SJCRH30 (cell line): ENCODE measurements at regions not wholly inside any gene's neighbourhood (a gene's known extent, or its start where the extent isn't known, plus 50 kb on each side); places are given as distances from the start of the nearest gene placed in this dataset.
"Not testable (repeated sequence)": the region's sequence is repeated elsewhere in the genome, so short reads cannot be mapped to it uniquely, and the experiment has no call there.

Experiments
- DNase-seq, 2 experiments: peaks; one replicate each; pipeline ENCODE4 v3.0.0-alpha.2; 2015 to 2020
- H3K27ac ChIP-seq: fragments of 250-450 bp; sonication (Bioruptor Pico); 2 replicates; pipeline ENCODE4 v1.5.1; 2020; ENCODE audit warnings: mild to moderate bottlenecking, moderate library complexity
- H3K27me3 ChIP-seq: fragments of 250-450 bp; sonication (Bioruptor Pico); 2 replicates; pipeline ENCODE4 v1.5.1; 2020; ENCODE audit warnings: mild to moderate bottlenecking, moderate library complexity
- H3K36me3 ChIP-seq: fragments of 250-450 bp; sonication (Bioruptor Pico); 2 replicates; pipeline ENCODE4 v1.5.1; 2020; ENCODE audit warnings: mild to moderate bottlenecking, moderate library complexity
- H3K4me1 ChIP-seq: fragments of 250-450 bp; sonication (Bioruptor Pico); 2 replicates; pipeline ENCODE4 v1.5.1; 2020; ENCODE audit warnings: mild to moderate bottlenecking, moderate library complexity
- H3K4me3 ChIP-seq: fragments of 250-450 bp; sonication (Bioruptor Pico); 2 replicates; pipeline ENCODE4 v1.5.1; 2020; ENCODE audit warnings: mild to moderate bottlenecking, moderate library complexity
- H3K9me3 ChIP-seq: fragments of 250-450 bp; sonication (Bioruptor Pico); replicated peaks from 2 replicates; pipeline ENCODE4 v1.5.1; 2020; ENCODE audit warnings: mild to moderate bottlenecking, moderate library complexity

DNA sequence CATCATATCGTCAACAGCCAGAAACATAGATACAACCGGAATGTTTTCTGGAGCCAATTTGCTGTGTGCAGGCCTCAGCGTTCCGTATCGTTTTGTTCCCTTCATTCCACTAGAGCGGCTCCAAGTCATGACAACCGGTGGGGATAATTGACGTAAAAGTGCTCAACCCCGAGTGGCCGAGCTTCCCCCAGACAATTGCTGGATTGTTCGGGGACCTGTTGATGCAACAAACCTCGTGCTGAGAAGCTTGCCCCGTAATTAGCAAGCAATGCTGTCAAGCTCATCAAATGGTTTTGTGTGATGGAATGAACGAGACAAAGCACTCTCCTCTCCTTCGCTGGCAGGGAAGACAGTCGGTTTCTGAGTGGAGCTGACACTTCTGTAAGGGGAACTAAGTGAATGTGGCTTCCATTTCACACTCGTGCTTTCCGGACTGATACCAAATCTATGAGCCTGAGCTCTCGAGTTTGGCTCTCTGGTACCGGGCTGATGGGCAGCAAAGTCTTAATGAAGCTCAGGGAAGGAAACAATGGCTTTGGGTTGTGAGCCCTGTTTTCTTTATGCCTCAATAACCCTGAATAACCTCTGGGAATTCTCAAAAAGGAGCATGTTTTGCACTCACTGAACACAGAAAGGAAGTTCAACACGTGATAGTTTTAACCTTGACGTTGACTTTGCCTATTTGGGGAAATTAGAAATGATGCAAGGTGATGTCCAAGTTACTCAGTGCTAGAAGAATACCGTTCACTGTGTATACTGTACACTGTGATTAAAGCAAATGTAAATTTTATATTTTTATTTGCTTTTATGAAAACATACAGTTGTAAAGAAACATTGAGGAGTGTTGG, 220.5 kb downstream of the BAMBI start:
- no peak overlapping the region for H3K4me3 ChIP-seq
- no peak overlapping the region for H3K27ac ChIP-seq
- H3K4me1 ChIP-seq: no peaks in the 10 kb centered on the region
- DNase-seq: no peak
- no peaks in the 10 kb centered on the region for H3K36me3 ChIP-seq
- no peaks in the 10 kb centered on the region for H3K9me3 ChIP-seq
- no peaks in the 10 kb centered on the region for H3K27me3 ChIP-seq

DNA sequence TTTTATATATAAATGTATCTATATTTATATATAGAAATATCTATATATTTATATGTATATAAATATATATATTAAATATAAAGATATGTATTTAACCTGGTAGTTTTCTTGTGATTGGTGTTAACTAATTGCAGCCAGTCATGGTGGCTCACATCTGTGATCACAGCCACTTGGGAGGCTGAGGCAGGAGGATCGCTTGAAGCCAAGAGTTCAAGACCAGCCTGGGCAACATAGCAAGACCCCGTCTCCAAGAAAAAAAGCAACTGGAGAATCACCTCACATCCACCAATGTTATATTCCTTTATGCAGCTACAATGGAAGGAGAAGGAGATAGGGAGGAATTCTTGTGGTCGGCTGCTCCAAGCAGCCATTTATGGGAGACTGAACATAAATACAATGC, 224.9 kb downstream of the BAMBI start:
- Histone ChIP-seq H3K4me1 (no peaks in the 10 kb centered on the region), H3K27ac (no peak overlapping the region), H3K4me3 (no peak overlapping the region), H3K27me3 (no peaks in the 10 kb centered on the region; the same call in none of the 2 replicates), H3K36me3 (no peaks in the 10 kb centered on the region), H3K9me3 (no peaks in the 10 kb centered on the region)
- DNase-seq: no peak

DNA sequence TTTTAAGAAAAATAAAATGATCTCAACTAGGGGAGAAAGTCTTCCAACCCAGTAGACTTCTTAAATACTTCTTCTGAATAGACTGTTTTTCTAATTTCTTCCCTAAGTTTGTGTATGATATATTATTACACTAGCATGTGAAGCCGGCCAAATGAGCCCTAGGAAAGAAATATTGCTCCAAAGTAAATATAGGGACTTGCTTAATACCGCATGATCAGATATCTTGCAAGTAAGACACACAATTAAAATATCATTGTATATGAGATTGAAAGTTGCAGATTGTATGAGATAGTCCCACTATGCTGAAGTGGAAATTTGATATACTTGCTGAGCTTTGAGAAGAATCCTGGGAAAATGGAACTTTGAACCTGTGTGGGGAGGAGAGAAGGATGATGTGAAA, 225.7 kb downstream of the BAMBI start:
- DNase-seq: no peak
- Histone ChIP-seq H3K4me3 (no peak overlapping the region), H3K36me3 (no peaks in the 10 kb centered on the region), H3K9me3 (no peaks in the 10 kb centered on the region), H3K27me3 (no peaks in the 10 kb centered on the region; the same call in none of the 2 replicates), H3K4me1 (no peaks in the 10 kb centered on the region), H3K27ac (no peak overlapping the region)

DNA sequence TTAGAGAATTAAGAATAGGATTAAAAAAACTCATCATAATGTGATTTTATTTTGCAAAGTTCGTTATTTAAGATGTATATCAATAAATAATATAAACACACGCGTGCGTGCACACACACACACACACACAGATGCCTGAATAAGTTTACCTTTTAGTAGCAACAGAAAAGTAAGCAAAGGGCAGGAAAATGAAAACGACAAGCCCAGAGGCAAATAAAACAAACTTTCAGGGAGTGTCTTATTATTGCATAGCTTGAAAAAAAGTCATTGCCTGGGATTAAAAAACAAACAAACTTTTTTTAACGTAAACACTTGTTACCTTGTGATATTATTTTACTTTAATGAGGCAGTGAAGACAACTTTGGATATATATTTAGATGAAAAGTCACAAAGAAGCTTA, 226.4 kb downstream of the BAMBI start:
- H3K9me3 ChIP-seq: no peaks in the 10 kb centered on the region
- H3K27me3 ChIP-seq: no peaks in the 10 kb centered on the region; the same call in none of the 2 replicates
- DNase-seq: no peak
- H3K4me3 ChIP-seq: no peak overlapping the region
- H3K36me3 ChIP-seq: no peaks in the 10 kb centered on the region
- no peak overlapping the region for H3K27ac ChIP-seq
- H3K4me1 ChIP-seq: no peaks in the 10 kb centered on the region

DNA sequence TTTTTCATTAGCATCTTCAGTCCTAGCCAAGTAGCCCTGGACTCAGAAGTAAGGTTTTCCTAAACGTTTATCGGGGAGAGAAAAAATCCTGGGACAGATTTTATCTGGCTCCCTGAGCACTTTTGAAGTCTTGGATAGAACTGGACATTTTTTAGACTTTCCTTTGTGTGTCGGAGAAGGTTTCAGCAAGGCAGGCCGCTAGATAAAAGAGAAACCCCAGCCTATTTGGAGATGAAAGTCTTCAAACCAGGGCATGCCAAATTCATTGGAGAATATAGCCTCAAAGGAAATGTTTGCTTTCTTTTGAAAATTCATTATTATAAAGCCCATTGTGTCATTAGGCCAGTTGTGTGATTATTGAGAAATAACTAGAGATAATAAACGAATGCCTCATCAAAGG, 228.1 kb downstream of the BAMBI start:
- H3K36me3 ChIP-seq: no peaks in the 10 kb centered on the region
- no peak for DNase-seq
- no peak overlapping the region for H3K4me3 ChIP-seq
- H3K4me1 ChIP-seq: no peaks in the 10 kb centered on the region
- H3K27me3 ChIP-seq: no peaks in the 10 kb centered on the region; the same call in none of the 2 replicates
- H3K27ac ChIP-seq: no peak overlapping the region
- H3K9me3 ChIP-seq: no peaks in the 10 kb centered on the region

DNA sequence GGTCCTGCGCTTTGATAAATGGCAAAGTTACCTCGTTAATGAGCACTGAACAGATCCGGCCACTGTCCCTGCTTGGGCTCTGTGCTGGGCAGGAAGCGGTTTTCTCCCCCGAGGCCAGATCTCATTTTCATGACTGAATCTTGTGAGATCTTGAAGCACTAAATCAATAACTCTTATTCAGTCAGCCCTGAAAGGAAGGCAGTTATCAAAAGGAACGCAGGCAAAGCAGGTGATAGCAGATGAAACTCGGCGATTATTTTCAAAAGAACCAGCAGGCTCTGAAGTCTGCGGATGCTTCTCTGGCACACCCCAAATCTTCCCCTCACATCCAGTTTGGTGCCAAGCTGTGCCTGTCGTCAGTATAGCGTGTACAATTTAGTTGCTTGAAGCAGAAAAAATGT, 228.7 kb downstream of the BAMBI start:
- no peak overlapping the region for H3K27ac ChIP-seq
- H3K4me3 ChIP-seq: no peak overlapping the region
- no peaks in the 10 kb centered on the region for H3K36me3 ChIP-seq
- no peaks in the 10 kb centered on the region for H3K4me1 ChIP-seq
- H3K9me3 ChIP-seq: no peaks in the 10 kb centered on the region
- DNase-seq: no peak
- no peaks in the 10 kb centered on the region; the same call in none of the 2 replicates for H3K27me3 ChIP-seq

DNA sequence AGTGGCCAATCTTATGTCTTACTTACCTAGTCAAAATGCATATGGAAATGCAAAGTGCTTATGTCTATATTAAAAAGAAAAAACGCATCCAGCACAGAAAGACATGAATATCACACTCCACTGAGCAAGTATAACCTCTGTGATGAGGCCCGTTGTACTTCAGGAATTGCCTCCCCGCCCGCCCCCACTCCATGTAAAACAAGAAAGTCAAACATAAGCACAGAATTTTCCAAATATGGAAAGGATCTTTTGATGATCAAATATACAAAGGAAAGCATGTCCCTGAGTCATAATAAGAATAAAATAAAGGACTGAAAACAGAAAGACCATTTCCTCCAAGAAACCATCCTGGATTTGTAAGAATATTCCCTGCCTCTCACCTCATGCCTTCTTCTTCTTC, 229.1 kb downstream of the BAMBI start:
- no peak overlapping the region for H3K27ac ChIP-seq
- H3K4me1 ChIP-seq: no peaks in the 10 kb centered on the region
- H3K9me3 ChIP-seq: no peaks in the 10 kb centered on the region
- H3K4me3 ChIP-seq: no peak overlapping the region
- no peak for DNase-seq
- H3K36me3 ChIP-seq: no peaks in the 10 kb centered on the region
- no peaks in the 10 kb centered on the region; the same call in none of the 2 replicates for H3K27me3 ChIP-seq

DNA sequence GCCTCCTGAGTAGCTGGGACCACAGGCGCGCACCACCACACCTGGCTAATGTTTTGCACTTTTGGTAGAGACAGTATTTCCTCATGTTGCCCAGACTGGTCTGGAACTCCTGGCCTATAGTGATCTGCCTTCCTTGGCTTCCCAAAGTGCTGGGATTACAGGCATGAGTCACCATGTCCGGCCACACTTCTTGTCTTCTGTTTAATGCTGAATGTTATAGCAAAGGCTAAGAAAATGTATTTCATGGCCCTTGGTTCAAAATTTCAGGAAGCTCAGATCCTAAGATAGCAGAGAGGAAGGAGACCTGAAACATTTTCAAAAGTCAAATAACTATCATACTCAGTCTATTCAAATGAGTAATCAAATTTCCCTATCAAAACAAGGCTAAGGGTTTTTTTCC, 229.6 kb downstream of the BAMBI start:
- Histone ChIP-seq H3K27me3 (no peaks in the 10 kb centered on the region; the same call in none of the 2 replicates), H3K4me3 (no peak overlapping the region), H3K9me3 (no peaks in the 10 kb centered on the region), H3K27ac (no peak overlapping the region), H3K36me3 (no peaks in the 10 kb centered on the region), H3K4me1 (no peaks in the 10 kb centered on the region)
- no peak for DNase-seq

DNA sequence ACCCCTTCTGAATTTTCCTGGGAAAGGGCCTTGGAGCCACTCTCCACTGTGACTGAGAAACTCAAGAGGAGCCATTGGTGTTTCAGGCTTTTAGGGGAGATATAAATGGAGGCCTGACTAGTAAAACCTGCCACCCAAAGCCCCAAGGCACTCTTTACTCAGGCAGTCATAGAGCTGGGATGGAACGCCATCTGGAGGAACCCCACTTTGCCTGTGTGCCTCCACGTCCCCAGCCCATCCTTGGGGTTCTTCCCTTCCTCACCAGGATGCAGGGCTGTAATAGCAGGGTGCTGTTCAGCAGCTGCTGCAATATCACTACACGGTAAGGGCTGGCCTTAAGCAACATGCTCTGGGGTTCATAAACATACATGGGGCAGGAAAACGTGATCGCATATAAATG, 232.6 kb downstream of the BAMBI start:
- Histone ChIP-seq H3K36me3 (no peaks in the 10 kb centered on the region), H3K27me3 (no peaks in the 10 kb centered on the region; the same call in 1 of the 2 replicates), H3K9me3 (no peaks in the 10 kb centered on the region), H3K4me3 (no peak overlapping the region), H3K4me1 (no peaks in the 10 kb centered on the region), H3K27ac (no peak overlapping the region)
- no peak for DNase-seq

DNA sequence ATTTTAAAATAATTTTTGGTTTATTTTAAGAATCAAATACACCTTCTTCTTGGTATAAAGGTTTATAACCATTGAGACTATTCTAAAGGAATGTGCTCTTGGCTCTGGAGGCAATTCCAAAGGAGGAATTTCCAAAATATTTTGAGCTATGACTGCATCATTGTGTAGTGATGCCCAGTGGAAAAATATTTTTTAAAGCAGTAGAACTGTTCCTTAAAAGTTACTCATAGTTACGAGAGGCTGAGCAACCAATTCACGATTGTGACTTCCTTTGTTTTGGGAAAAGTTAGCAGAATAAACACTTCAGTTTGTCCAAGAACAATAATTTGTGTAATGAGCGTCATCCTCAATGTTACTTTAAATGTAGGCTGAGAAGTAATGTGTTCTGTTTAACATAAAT, 233.6 kb downstream of the BAMBI start:
- Histone ChIP-seq H3K4me1 (no peaks in the 10 kb centered on the region), H3K9me3 (no peaks in the 10 kb centered on the region), H3K27ac (no peak overlapping the region), H3K36me3 (no peaks in the 10 kb centered on the region), H3K27me3 (no peaks in the 10 kb centered on the region), H3K4me3 (no peak overlapping the region)
- DNase-seq: no peak

DNA sequence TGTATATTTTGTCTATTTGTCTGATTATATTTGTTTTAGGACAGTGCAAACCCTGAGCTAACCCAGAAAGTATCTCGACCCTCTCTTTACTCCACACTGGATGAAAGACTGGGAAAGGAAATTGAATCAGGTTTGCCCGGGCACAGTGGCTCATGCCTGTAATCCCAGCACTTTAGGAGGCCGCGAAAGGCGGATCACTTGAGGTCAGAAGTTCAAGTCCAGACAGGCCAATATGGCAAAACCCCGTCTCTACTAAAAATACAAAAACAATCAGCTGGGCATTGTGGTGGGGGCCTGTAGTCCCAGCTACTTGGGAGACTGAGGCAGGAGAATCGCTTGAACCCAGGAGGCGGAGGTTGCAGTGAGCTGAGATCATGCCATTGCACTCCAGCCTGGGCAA, 234.2 kb downstream of the BAMBI start:
- not testable (repeated sequence) for H3K27ac ChIP-seq, DNase-seq, H3K9me3 ChIP-seq, H3K4me3 ChIP-seq, H3K27me3 ChIP-seq, H3K4me1 ChIP-seq, H3K36me3 ChIP-seq

DNA sequence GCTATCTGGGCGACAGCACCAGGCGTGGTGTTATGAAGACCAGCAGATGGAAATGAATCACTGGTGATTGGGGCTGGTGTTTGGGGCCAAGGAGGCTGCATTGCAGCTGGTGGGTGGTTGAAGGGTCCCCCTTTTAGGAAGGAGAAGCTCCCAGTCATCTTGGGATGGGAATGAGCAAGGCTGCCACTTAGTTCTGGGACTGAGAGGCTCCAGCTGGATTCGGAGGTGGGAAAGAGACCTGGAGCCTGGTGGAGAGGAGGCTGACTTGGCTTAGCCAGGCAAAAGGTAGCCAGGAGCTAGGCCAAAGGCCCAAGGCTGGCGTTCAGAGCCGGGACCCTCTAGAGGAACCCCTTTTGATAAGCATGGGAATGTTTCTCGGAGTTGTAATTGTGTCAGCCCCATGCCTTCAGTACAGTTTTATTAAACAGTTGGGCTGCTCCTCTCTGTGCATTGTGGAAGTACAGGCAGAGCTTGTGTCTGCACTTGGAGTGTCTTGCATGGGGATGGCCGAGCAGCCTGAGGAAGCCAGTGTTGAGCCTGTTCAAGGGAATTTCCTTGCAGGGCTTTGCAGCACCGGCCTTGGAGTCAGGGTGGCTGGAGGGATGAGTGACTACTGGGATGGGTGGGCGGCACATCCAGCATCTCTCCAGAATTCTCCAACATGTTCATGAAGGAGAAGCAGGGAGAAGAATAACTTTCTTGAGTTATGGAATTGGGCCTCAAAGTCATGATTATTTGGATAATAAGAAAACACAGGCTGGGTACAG, 234.9 kb downstream of the BAMBI start:
- no peak for DNase-seq
- H3K36me3 ChIP-seq: no peaks in the 10 kb centered on the region
- no peak overlapping the region for H3K27ac ChIP-seq

DNA sequence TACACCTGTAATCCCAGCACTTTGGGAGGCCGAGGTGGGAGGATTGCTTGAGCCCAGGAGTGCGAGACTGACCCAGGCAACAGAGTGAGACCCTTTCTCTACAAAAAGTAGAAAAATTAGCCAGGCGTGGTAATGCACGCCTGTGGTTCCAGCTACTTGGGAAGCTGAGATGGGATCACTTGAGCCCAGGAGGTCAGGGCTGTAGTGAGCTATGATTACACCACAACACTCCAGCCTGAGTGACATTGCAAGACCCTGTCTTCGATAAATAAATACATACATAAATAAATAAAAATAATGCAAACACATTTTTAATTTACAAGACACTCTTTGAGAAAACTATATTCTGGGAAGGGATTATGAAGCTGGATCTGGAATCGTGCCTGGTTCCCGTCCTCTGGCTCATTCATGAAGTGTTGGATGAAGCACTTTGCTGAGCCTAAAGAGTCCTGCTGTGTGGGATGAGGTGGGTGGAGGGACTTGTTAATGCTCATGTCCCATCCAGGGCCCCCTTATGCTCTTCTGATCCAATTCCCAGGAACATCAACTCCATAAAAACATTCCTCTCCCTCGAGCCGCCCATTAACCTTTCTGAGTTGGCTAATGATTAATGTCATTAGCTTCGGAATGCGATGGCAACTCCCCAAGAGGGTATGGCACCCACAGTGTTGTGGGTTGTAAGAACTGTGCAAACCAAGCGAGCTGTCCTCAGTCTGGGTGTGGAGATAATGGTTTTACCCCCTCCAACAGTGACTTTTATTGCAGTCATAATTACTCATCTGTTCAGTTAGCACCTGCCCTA, 236.3 kb downstream of the BAMBI start:
- DNase-seq: no peak
- Histone ChIP-seq H3K9me3 (no peaks in the 10 kb centered on the region), H3K36me3 (no peaks in the 10 kb centered on the region), H3K4me3 (no peak overlapping the region), H3K27ac (no peak overlapping the region), H3K27me3 (no peaks in the 10 kb centered on the region), H3K4me1 (no peaks in the 10 kb centered on the region)

More for the DNA sequence above, 234.9 kb downstream of the BAMBI start:
- no peaks in the 10 kb centered on the region for H3K9me3 ChIP-seq
- no peaks in the 10 kb centered on the region for H3K4me1 ChIP-seq
- no peaks in the 10 kb centered on the region for H3K27me3 ChIP-seq
- no peak overlapping the region for H3K4me3 ChIP-seq

DNA sequence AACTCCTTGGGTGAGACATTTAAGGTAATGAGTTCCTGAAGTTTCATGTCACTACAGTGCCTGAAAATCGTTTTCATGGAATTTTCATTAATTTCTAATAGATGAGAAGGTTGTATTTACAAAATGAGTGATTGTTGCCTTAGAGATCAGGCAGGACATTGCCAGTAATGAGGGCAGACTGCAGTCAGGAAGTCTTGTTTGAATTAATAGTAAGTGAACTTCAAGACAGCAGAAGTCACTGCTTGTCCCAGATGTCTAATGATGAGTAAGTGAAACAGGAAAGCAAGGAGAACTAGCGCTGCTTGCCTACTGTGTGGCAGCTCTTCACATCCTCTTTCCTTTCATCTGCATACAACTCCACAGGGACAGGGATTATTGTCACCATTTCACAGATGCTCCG, 237.4 kb downstream of the BAMBI start:
- Histone ChIP-seq H3K4me1 (no peaks in the 10 kb centered on the region), H3K36me3 (no peaks in the 10 kb centered on the region), H3K4me3 (no peak overlapping the region), H3K9me3 (no peaks in the 10 kb centered on the region), H3K27ac (no peak overlapping the region), H3K27me3 (no peaks in the 10 kb centered on the region)
- DNase-seq: no peak
